Upper lobe of right lung (tissue), 1 donor: ENCODE measurements at regions not wholly inside any gene's neighbourhood (a gene's known extent, or its start where the extent isn't known, plus 50 kb on each side); places are given as distances from the start of the nearest gene placed in this dataset.

Experiments used
- ATAC-seq: fragments of 200-7000 bp; cut with Tn5 transposase; one replicate; pipeline ENCODE4 v1.9.1; 2020; ENCODE audit warnings: mild to moderate bottlenecking, moderate library complexity
- DNase-seq: peaks from one replicate; pipeline ENCODE4 v3.0.0-alpha.2; 2020
- H3K27ac ChIP-seq: fragments of 200-600 bp; one replicate; pipeline ENCODE4 v1.8.0; 2022
- H3K27me3 ChIP-seq: fragments of 200-600 bp; one replicate; pipeline ENCODE4 v1.8.0; 2022; ENCODE audit warnings: mild to moderate bottlenecking
- H3K36me3 ChIP-seq: fragments of 200-600 bp; one replicate; pipeline ENCODE4 v1.8.0; 2022
- H3K4me1 ChIP-seq: fragments of 200-600 bp; one replicate; pipeline ENCODE4 v1.8.0; 2022
- H3K4me3 ChIP-seq: fragments of 200-600 bp; one replicate; pipeline ENCODE4 v1.8.0; 2022; ENCODE audit warnings: mild to moderate bottlenecking
- H3K9me3 ChIP-seq: fragments of 200-600 bp; one replicate; pipeline ENCODE4 v1.8.0; 2022
- CTCF ChIP-seq: fragments of 200-600 bp; IDR thresholded peaks from one replicate; pipeline ENCODE4 v1.8.0; 2022; ENCODE audit warnings: antibody characterized with exemption
- intact Hi-C: fragments of 100-400 bp; cut with DNase I; formaldehyde crosslinking; loops from one replicate; pipeline ENCODE4 v1.11.0; 2022
- donor health status: DM: no; HTN: yes; CAD: no; lungs with severe emphysema.

GRCh38 chr11:29534836-29535235 lies 482.0 kb downstream of the KCNA4 start:
- no peak for TF ChIP-seq CTCF
- no peaks in the 10 kb centered on the region for H3K9me3 ChIP-seq
- no peaks in the 10 kb centered on the region for H3K36me3 ChIP-seq
- no peaks in the 10 kb centered on the region for H3K4me1 ChIP-seq
- no peak overlapping the region for H3K27ac ChIP-seq
- no peaks in the 10 kb centered on the region for H3K27me3 ChIP-seq
- intact Hi-C loops = no loop called here
- ATAC-seq (no peak), DNase-seq (no peak)
- no peak overlapping the region for H3K4me3 ChIP-seq

GRCh38 chr11:29530961-29531360 lies 485.9 kb downstream of the KCNA4 start:
- Histone ChIP-seq H3K27ac (no peak overlapping the region), H3K4me1 (no peaks in the 10 kb centered on the region), H3K9me3 (no peaks in the 10 kb centered on the region), H3K4me3 (no peak overlapping the region), H3K27me3 (no peaks in the 10 kb centered on the region), H3K36me3 (no peaks in the 10 kb centered on the region)
- no peak for TF ChIP-seq CTCF
- ATAC-seq = no peak
- intact Hi-C loops = no loop called here
- DNase-seq = no peak

GRCh38 chr11:29527391-29527936 lies 489.4 kb downstream of the KCNA4 start:
- Histone ChIP-seq H3K27ac (peak overlapping the region; percentile 30), H3K4me3 (no peak overlapping the region), H3K27me3 (no peaks in the 10 kb centered on the region), H3K36me3 (no peaks in the 10 kb centered on the region), H3K9me3 (no peaks in the 10 kb centered on the region), H3K4me1 (no peaks in the 10 kb centered on the region)
- TF ChIP-seq CTCF = peak; percentile 38
- peak; percentile 95 for ATAC-seq
- DNase-seq = no peak
- intact Hi-C loops = no loop called here

GRCh38 chr11:29518389-29519174 lies 498.2 kb downstream of the KCNA4 start:
- no peaks in the 10 kb centered on the region for H3K4me1 ChIP-seq
- H3K9me3 ChIP-seq = no peaks in the 10 kb centered on the region
- ATAC-seq = peak; percentile 87
- H3K27me3 ChIP-seq = no peaks in the 10 kb centered on the region
- H3K27ac ChIP-seq = no peak overlapping the region
- intact Hi-C loops = no loop called here
- peak; percentile 23 for TF ChIP-seq CTCF
- no peak overlapping the region for H3K4me3 ChIP-seq
- no peaks in the 10 kb centered on the region for H3K36me3 ChIP-seq
- DNase-seq = no peak

GRCh38 chr11:29511394-29511793 lies 505.4 kb downstream of the KCNA4 start:
- H3K36me3 ChIP-seq = no peaks in the 10 kb centered on the region
- ATAC-seq = no peak
- H3K27me3 ChIP-seq = no peaks in the 10 kb centered on the region
- H3K4me3 ChIP-seq = no peak overlapping the region
- DNase-seq = no peak
- H3K9me3 ChIP-seq = no peaks in the 10 kb centered on the region
- no peak for TF ChIP-seq CTCF
- H3K4me1 ChIP-seq = no peaks in the 10 kb centered on the region
- H3K27ac ChIP-seq = no peak overlapping the region
- intact Hi-C loops = no loop called here
